OCI-LY3 (cell line): ENCODE measurements at regions not wholly inside any gene's neighbourhood (a gene's known extent, or its start where the extent isn't known, plus 50 kb on each side); places are given as distances from the start of the nearest gene placed in this dataset.

Source experiments
- EZH2phosphoT487 ChIP-seq: fragments of 200-600 bp; shearing (Covaris generic); IDR thresholded peaks from 2 replicates; pipeline ENCODE4 v1.6.1; 2018; ENCODE audit warnings: antibody characterized with exemption, mixed run types, low read depth
- TF ChIP-seq, protein P1 (sequence below): fragments of 200-600, 300-600 bp; sonication (generic); IDR thresholded peaks from 2 replicates; pipeline ENCODE4 v1.5.1; 2014; ENCODE audit warnings: antibody characterized with exemption, low read length, low read depth

- TF ChIP-seq, protein P1, sequence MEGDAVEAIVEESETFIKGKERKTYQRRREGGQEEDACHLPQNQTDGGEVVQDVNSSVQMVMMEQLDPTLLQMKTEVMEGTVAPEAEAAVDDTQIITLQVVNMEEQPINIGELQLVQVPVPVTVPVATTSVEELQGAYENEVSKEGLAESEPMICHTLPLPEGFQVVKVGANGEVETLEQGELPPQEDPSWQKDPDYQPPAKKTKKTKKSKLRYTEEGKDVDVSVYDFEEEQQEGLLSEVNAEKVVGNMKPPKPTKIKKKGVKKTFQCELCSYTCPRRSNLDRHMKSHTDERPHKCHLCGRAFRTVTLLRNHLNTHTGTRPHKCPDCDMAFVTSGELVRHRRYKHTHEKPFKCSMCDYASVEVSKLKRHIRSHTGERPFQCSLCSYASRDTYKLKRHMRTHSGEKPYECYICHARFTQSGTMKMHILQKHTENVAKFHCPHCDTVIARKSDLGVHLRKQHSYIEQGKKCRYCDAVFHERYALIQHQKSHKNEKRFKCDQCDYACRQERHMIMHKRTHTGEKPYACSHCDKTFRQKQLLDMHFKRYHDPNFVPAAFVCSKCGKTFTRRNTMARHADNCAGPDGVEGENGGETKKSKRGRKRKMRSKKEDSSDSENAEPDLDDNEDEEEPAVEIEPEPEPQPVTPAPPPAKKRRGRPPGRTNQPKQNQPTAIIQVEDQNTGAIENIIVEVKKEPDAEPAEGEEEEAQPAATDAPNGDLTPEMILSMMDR = no peak
- no peak for TF ChIP-seq EZH2phosphoT487
These were observed 109.1 kb upstream of the AMN1 start for GRCh38 chr12:31837913-31838312.
